Osteocyte (in vitro differentiated cells): ENCODE measurements at regions not wholly inside any gene's neighbourhood (a gene's known extent, or its start where the extent isn't known, plus 50 kb on each side); places are given as distances from the start of the nearest gene placed in this dataset.

Experiments used
- DNase-seq: peaks from one replicate; pipeline ENCODE4 v3.0.0; 2021; ENCODE audit warnings: mixed read lengths; ENCODE audit not compliant: unreplicated experiment; ENCODE audit errors: extremely low spot score
- H3K27ac Mint-ChIP-seq: one replicate; pipeline ENCODE4 v1.8.0; 2021; ENCODE audit warnings: mild to moderate bottlenecking, mixed read lengths; ENCODE audit not compliant: unreplicated experiment
- H3K27me3 Mint-ChIP-seq: one replicate; pipeline ENCODE4 v1.8.0; 2021; ENCODE audit warnings: mixed read lengths; ENCODE audit not compliant: unreplicated experiment
- H3K36me3 Mint-ChIP-seq: one replicate; pipeline ENCODE4 v1.8.0; 2021; ENCODE audit warnings: mixed read lengths; ENCODE audit not compliant: unreplicated experiment
- H3K4me1 Mint-ChIP-seq: one replicate; pipeline ENCODE4 v1.8.0; 2021; ENCODE audit warnings: mixed read lengths; ENCODE audit not compliant: unreplicated experiment
- H3K4me3 Mint-ChIP-seq: one replicate; pipeline ENCODE4 v1.8.0; 2021; ENCODE audit warnings: mild to moderate bottlenecking, moderate library complexity, mixed read lengths; ENCODE audit not compliant: unreplicated experiment
- H3K9me3 Mint-ChIP-seq: one replicate; pipeline ENCODE4 v1.8.0; 2021; ENCODE audit warnings: mixed read lengths; ENCODE audit not compliant: unreplicated experiment
- CTCF ChIP-seq: fragments of 200-600 bp; sonication (generic); IDR thresholded peaks from 2 replicates; pipeline ENCODE4 v1.5.0; 2021; ENCODE audit warnings: antibody characterized with exemption, mild to moderate bottlenecking, moderate library complexity

GRCh38 chr1:195071461-195071860 lies 1536.8 kb downstream of the KCNT2 start:
- Mint-ChIP-seq H3K4me1 (no peaks in the 10 kb centered on the region), H3K36me3 (no peaks in the 10 kb centered on the region), H3K27me3 (peaks cover 2% of the 10 kb centered on the region), H3K4me3 (no peak overlapping the region), H3K27ac (no peak overlapping the region), H3K9me3 (no peaks in the 10 kb centered on the region)
- no peak for TF ChIP-seq CTCF
- no peak for DNase-seq

- Mint-ChIP-seq H3K36me3 (no peaks in the 10 kb centered on the region), H3K4me3 (no peak overlapping the region), H3K9me3 (no peaks in the 10 kb centered on the region), H3K27me3 (peaks cover 2% of the 10 kb centered on the region), H3K4me1 (no peaks in the 10 kb centered on the region), H3K27ac (no peak overlapping the region)
- no peak for TF ChIP-seq CTCF
- DNase-seq: no peak
Observed at GRCh38 chr1:195065437-195065836, 1542.8 kb downstream of the KCNT2 start.

- Mint-ChIP-seq H3K4me3 (no peak overlapping the region), H3K4me1 (no peaks in the 10 kb centered on the region), H3K27ac (no peak overlapping the region), H3K27me3 (peaks cover 2% of the 10 kb centered on the region), H3K9me3 (no peaks in the 10 kb centered on the region), H3K36me3 (no peaks in the 10 kb centered on the region)
- TF ChIP-seq CTCF: no peak
- no peak for DNase-seq
Observed at GRCh38 chr1:195064358-195064757, 1543.9 kb downstream of the KCNT2 start.

- DNase-seq: no peak
Observed at GRCh38 chr1:195054217-195054687, 1554.0 kb downstream of the KCNT2 start.

GRCh38 chr1:195053478-195053877 lies 1554.8 kb downstream of the KCNT2 start:
- no peak for DNase-seq

More at GRCh38 chr1:195054217-195054687, 1554.0 kb downstream of the KCNT2 start:
- Mint-ChIP-seq H3K4me1 (peaks cover 4% of the 10 kb centered on the region), H3K27ac (no peak overlapping the region), H3K27me3 (no peaks in the 10 kb centered on the region), H3K9me3 (no peaks in the 10 kb centered on the region), H3K4me3 (no peak overlapping the region), H3K36me3 (no peaks in the 10 kb centered on the region)
- TF ChIP-seq CTCF: no peak

More at GRCh38 chr1:195053478-195053877, 1554.8 kb downstream of the KCNT2 start:
- no peak for TF ChIP-seq CTCF
- Mint-ChIP-seq H3K27me3 (no peaks in the 10 kb centered on the region), H3K36me3 (no peaks in the 10 kb centered on the region), H3K9me3 (no peaks in the 10 kb centered on the region), H3K27ac (no peak overlapping the region), H3K4me3 (peak overlapping the region; percentile 47), H3K4me1 (peaks cover 4% of the 10 kb centered on the region)
